SHP77 (cell line): ENCODE measurements at regions not wholly inside any gene's neighbourhood (a gene's known extent, or its start where the extent isn't known, plus 50 kb on each side); places are given as distances from the start of the nearest gene placed in this dataset.
A peak's percentile ranks its signal among the peaks of the same experiment; 100 is the strongest.
"Not testable (repeated sequence)": the region's sequence is repeated elsewhere in the genome, so short reads cannot be mapped to it uniquely, and the experiment has no call there.

Experiments used
- DNase-seq, 2 experiments: peaks; one replicate each; lab custom pipeline; 2025; lab: John Stamatoyannopoulos, UW

GRCh38 chr6:20263059-20263458 is 50.8 kb upstream of the MBOAT1 start:
- DNase-seq = no peak

- DNase-seq = no peak
Measured at GRCh38 chr6:20265842-20266241, 53.6 kb upstream of the MBOAT1 start.

GRCh38 chr6:20266851-20267608 is 54.8 kb upstream of the MBOAT1 start:
- DNase-seq = no peak

GRCh38 chr6:20269181-20269580 is 56.9 kb upstream of the MBOAT1 start:
- DNase-seq = no peak

DNA sequence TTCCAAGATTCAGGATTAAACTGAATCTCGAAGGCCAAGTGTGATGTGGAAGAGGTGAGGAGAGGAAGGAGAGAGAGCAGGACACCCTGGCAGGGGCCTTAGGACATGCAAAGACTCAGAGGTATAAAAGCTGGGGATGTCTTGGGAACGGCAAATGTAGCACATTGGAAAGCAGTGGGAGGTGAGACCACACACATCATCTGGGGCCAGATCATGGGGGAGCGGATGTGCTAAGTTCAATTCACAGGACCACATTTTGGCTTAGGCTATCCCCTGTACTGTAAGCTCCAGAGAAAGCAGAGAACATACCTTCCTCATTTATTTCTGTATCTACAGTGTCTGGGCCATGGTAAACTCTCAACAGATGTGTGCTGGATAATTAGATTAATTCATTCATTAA is 59.5 kb upstream of the MBOAT1 start:
- no peak for DNase-seq

DNA sequence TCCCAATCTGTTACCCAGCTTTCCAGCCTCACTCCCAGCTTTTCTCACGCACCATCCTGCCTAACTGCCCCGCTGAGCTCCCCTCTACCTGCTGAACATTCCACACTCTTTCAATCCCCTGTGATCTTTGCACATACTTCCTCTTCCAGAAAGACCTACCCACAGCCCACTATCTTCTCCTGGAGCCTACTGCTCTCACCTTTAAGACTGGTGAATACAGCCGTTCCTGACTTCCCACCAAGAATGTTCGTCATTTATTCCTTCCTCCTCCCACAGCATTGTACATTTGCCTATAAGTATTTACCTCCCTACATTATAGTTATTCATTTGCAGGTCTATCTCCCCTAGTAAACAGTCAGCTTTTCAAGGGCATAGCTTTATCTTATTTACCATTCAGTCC is 61.9 kb upstream of the MBOAT1 start:
- no peak for DNase-seq

DNA sequence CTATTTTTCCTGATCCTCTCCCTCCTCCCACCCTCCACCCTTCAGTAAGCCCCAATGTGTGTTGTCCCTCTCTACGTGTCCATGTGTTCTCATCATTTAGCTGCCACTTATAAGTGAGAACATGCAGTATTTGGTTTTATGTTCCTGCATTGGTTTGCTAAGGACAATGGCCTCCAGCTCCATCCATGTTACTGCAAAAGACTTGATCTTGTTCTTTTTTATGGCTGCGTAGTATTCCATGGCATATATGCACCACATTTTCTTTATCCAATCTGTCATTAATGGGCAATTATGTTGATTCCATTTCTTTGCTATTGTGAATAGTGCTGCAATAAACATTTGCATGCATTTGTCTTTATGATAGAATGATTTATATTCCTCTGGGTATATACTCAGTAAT is 63.6 kb upstream of the MBOAT1 start:
- DNase-seq = not testable (repeated sequence)

- not testable (repeated sequence) for DNase-seq
Measured at GRCh38 chr6:20277724-20278123, 65.5 kb upstream of the MBOAT1 start.

GRCh38 chr6:20279051-20279450 is 66.8 kb upstream of the MBOAT1 start:
- no peak for DNase-seq

DNA sequence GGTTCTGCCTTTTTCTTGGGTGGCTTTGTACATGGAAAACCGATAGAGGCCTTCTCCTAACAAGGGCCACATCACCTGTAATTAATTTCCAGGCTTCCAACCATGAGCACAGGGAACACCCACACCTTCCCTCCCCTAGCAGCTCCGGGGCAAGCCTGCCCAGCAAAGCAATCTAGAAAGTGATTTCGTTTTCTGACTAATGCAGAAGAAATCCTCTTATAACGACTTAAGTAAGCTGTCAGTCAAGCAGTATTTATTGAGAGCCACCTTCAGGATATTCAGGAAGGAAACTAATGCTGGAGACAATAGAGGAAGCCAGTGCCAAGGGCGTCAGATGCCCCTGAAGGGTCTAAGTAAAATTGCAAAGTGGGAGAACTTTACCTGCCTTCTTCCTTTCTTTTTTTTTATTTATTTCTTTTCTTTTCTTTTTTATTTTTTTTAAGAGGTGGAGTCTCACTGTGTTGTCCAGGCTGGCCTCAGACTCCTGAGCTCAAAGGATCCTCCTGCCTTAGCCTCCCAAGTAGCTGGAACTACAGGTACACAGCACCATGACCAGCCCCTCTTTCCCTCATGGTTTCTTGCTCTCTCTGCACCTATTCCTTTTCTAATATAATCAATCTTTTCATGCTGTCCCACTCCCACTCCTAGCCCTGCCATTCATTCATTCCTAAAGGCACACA is 67.5 kb upstream of the MBOAT1 start:
- no peak for DNase-seq

DNA sequence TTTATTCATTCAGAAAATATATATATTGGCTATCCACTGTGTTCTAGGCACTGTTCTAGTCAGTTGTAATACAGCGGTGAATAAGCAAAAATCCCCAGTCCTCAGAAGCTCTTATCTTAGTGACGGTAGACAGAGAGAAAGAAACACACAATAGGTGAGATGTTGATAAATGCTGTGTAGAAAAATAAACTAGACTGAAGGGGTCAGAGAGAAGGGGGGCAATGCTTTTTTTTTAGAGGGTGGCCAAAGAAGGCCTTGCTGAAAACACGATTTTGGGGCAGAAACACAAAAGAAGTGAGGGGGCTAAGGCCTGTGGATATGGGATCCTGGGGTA is 68.0 kb upstream of the MBOAT1 start:
- DNase-seq = no peak

DNA sequence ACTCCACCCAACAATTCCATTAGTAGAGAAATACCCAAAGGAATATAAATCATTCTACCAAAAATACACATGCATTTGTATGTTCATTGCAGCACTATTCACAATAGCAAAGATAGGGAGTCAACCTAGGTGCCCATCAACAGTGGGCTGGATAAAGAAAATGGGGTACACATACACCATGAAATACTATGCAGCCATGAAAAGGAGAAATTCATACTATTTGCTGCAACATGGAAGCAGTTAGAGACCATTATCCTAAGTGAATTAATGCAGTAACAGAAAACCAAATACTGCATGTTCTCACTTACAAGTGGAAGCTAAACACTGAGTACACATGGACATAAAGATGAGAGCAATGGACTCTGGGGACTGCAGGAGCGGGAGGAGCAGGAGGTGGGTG is 72.4 kb upstream of the MBOAT1 start:
- DNase-seq = no peak

GRCh38 chr6:20286968-20287565 is 74.8 kb upstream of the MBOAT1 start:
- no peak for DNase-seq

DNA sequence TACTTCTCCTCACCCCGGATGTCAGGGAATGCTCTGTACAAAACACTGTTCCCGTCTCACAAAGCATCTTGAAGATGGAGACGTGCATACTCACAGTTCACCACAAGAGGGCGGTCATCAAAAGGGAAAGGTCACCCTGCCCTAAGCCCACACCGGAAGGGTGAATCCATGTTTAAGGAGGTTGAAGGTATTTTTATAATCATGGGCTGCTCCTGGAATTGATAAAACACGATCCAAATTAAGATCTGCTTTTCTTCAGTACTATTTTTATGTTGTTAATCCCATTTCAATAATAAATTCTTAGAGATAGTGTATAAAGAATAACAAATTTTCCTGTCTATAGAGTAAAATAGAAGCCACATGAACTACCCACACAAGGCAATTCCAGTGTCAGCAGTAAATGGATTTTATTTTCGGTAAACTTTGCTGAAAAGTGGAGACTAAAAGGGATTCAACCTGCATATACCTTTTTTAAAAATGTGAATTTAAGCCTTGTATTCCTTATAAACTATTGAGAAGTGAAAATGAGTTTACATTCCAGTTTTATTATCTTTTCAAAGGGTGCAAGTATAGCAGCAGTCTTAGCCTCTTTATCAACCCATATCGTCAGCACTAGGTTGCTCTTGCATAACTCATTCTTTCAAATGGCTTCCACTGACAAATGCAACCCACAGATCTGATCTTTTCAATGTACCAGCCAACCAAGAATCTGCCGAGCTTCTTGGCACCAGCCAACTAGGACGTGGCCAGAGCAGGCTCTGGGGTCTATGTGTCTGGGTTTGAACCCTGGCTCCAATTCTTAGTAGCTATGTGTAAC is 79.7 kb upstream of the MBOAT1 start:
- DNase-seq = peak; percentile 62 to 68

- no peak for DNase-seq
Measured at GRCh38 chr6:20292905-20293304, 80.6 kb upstream of the MBOAT1 start.

- no peak for DNase-seq
Measured at GRCh38 chr6:20301256-20301655, 89.0 kb upstream of the MBOAT1 start.

GRCh38 chr6:20302168-20302567 is 89.9 kb upstream of the MBOAT1 start:
- DNase-seq = no peak

GRCh38 chr6:20302702-20303251 is 90.5 kb upstream of the MBOAT1 start:
- DNase-seq = no peak

DNA sequence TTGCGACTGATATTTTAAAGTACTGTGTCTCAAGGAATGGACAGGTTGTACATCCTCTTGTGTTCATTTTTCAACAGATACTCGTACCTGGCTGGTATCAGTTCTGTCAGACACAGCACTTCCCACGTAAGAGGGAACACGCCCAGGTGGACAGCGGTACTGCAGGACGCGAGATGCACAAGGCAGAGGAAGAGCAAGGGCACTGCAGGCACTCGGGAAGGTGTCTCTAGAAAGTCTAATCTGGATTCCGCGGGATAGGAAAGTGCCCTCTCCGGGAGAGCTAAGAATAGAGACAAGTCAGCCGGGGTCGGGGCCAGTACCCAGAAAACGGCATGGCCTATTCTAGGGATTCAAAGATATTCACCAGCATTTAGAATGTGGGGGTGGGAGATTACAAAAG is 94.2 kb upstream of the MBOAT1 start:
- DNase-seq = no peak

GRCh38 chr6:20309186-20309585 is 92.5 kb upstream of the E2F3 start:
- no peak for DNase-seq

GRCh38 chr6:20310185-20310584 is 91.5 kb upstream of the E2F3 start:
- DNase-seq = no peak

DNA sequence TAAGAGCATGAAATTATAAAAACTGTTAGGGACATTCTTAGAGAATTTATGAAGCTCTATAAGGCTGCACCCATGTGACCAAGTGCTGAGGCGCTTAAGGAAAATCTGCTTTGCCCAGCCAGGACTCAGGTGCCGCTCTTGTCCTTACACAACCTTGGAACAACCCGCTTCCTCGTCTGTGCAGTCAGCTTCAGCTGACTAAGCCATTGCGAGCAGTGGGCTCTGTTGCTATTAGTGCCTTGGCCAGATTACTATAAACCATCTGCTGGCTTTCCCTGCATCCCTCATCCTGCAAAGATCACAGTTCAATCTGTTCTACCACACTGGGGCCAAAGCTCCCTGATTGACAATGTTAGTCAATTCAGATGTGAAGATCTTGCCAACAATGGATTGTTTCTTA is 89.1 kb upstream of the E2F3 start:
- DNase-seq = no peak
